Fibroblast of upper back skin (primary cell): ENCODE measurements at regions not wholly inside any gene's neighbourhood (a gene's known extent, or its start where the extent isn't known, plus 50 kb on each side); places are given as distances from the start of the nearest gene placed in this dataset.
"Not testable (repeated sequence)": the region's sequence is repeated elsewhere in the genome, so short reads cannot be mapped to it uniquely, and the experiment has no call there.

Experiments used
- DNase-seq: peaks from one replicate; pipeline ENCODE4 v3.0.0-alpha.2; 2013

- peak; percentile 60 for DNase-seq
Measured at GRCh38 chr1:192477630-192478029, 97.9 kb upstream of the RGS1 start.

DNA sequence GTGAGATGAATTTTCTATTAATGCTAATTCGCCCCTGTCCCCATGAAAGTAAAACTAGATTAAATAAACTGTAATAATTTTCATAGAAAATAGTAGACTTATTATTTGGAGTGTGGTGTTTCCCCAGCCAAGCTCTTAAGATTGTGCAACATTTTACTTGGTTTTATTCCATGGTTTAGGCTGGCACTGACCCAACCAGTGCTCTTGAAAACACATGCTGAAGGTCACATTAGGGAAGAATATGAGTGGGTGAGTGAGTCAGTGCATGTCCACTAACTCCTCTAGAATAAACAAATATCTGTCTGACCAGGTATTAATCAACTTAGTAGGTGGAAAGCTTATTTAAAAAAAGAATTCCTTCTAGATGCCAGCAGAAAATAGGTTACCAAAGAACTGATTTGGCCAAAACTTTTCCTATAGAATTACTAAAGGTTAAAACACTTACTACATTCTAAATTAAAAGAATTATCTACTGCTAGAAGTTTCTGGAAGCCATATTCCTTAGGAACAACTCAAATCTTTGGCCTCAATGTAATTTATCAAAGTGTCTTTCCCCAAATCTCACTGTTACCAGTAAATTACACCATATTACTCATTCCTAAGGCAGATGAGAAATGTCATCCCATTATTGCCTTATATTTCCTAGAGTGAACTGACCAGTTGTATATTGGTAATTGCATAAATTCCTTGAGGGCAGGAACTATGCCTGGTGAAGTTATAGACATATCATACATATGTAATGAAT, 89.7 kb upstream of the RGS1 start:
- DNase-seq: peak; percentile 98

DNA sequence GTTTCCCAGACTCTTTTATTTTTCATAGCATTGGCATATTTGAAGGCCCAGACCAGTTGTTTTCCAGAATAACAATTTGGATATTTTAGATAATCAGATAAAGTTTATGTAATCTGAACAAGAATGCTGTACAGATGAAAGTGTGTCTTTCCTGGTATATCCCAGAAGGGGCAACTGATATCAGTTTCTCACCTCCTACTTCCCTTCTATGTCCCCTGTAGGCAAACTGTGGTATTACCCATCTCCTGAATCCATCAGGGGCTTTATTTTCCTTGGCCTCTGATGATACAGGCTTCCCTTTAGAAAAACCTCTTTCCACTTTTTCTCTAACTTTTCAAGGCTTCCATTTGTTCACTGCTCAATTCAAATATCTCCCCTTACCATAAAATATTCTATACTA, 87.5 kb upstream of the RGS1 start:
- no peak for DNase-seq

- DNase-seq: peak; percentile 83
Measured at GRCh38 chr1:192489047-192489446, 86.5 kb upstream of the RGS1 start.

- peak; percentile 89 for DNase-seq
Measured at GRCh38 chr1:192489748-192490147, 85.8 kb upstream of the RGS1 start.

DNA sequence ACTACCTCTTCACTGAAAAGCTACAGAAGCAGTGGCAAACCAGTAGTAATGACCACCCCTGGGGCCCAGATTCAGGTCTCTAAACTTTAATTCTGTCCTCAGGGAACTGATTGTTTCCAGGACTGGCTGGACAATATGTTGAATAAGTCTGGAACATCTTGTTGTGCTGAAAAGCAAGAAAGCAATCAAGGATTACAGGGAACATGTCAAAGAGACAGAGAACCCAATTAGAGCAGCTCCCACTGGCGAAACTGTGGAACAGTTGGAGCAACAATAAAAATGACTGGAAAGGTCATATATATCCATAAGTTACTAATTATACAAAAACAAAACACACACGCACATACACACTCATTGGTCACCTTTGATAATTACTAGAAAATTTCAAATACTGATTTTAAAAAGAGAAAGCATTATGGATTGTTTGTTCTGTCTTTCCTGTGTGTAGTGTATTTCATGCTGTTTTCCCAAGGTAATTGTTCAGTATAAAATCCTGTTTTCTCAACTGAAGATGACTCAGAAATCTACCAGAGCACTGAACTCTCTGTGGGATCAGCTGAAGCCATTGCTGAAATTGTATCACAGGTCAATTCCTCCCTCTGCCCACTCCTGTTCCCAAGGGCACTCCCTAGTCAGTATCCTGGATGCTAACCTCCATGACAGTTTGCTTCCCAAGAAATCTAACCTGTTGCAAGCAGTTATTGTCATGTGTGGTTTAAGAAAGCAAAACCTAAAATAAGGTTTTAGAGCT, 83.6 kb upstream of the RGS1 start:
- no peak for DNase-seq

DNA sequence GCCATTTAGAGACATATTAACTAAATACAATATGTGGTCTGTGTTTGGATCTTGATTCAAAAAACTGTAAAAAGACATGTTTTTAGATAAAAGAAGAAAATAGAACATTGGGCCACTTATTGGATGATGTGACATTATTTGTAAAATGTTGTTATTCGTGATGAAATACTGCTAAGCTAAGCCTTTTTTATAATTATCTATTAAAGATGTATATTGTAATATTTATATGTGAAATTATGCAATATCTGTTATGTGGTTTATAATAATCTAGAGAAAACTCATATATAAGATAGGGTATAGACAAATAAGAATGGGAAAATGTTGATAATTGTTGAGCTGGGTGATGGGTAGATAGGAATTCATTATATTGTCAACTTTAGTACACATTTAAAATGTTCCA, 82.0 kb upstream of the RGS1 start:
- DNase-seq: no peak

DNA sequence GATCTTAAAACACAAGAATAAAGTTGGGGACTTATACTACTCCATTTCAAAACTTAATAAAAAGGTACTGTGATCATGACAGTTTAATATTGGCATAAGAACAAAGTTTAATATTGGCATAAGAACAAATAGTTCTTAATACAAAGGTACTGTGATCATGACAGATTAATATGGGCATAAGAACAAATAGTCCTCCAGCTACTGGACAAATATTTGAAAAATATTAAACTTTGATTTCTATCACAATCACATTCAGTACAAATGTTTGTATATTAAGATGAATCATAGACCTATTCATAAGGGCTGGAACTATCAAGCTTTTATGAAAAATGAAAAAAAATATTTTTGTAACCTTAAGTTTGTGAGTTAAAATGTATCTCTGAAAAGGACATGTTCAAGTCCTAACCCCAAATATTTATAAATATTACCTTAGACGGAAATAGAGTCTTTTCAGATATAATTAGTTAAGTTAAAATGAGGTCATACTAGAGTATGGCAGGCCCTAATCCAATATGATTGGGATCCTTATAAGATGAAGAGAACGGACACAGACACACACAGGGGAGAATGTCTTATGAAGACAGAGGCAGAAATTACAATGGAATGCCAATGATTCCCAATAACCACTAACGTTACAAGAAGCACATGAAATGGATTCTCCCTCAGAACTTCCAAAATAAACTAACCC, 79.1 kb upstream of the RGS1 start:
- no peak for DNase-seq

DNA sequence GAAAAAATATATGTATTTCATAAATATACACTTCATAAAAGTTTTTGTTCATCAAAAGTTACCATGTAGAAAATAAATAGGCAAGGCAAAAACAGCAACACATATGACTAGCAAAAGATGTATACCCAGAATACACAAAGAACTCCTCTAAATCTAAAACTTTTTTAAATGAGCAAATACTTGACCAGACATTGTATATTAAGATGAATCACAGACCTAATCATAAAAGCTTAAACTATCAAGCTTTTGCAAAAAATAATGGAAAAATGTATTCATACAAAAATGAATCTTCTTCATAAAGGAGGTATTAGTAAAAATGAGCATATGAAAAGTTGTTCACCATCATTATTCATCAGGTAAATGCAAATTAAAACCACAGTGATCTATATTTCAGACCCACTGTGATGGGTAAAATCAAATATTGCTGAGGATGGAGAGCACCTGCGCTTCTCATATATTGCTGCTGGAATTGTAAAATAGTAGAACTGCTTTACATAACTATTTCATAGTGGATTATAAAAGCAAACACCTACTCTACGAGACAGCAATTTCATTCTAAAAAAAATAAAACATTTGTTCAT, 78.3 kb upstream of the RGS1 start:
- DNase-seq: no peak

- DNase-seq: not testable (repeated sequence)
Measured at GRCh38 chr1:192498092-192498491, 77.5 kb upstream of the RGS1 start.

- not testable (repeated sequence) for DNase-seq
Measured at GRCh38 chr1:192499061-192499581, 76.5 kb upstream of the RGS1 start.

DNA sequence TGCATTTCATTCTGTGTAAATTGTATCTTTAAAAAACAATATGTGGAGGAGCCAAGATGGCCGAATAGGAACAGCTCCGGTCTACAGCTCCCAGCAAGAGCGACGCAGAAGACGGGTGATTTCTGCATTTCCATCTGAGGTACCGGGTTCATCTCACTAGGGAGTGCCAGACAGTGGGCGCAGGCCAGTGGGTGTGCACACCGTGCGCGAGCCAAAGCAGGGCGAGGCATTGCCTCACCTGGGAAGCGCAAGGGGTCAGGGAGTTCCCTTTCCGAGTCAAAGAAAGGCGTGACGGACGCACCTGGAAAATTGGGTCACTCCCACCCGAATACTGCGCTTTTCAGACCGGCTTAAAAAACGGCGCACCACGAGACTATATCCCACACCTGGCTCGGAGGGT, 75.0 kb upstream of the RGS1 start:
- not testable (repeated sequence) for DNase-seq

- DNase-seq: peak; percentile 61
Measured at GRCh38 chr1:192506741-192507155, 68.8 kb upstream of the RGS1 start.

DNA sequence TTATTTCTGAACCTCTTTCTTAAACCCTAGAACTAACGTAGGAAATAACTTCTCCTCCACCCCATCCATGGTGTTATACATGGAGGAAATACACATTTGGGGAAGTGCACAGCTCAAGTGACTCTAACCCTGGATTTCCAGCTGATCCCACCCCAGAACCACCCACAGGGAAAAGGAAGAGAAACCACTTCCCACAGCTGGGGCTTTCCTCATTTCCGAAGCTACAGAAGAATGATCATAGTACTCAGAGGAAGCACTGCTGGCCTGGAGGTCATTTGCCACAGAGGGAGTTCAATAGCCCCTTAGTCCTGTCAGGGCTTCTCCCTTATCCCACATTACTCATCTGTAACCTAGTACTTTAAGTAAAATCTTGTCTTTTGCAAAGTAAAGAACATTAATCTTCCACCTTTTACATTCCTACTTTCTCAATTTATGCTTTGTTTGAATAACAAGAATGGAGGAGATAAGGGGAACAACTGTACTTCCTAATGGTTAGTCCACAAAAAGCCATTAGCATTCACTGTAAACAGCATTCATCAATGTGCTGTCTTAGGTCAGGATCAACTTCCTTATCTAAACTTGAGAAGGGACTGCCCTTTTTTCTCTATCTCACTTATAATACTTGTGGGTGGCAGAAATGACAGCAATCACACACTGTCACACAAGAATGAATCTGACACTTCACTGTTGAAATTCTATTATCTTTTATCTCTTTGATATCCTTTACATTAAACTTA, 63.0 kb upstream of the RGS1 start:
- no peak for DNase-seq

DNA sequence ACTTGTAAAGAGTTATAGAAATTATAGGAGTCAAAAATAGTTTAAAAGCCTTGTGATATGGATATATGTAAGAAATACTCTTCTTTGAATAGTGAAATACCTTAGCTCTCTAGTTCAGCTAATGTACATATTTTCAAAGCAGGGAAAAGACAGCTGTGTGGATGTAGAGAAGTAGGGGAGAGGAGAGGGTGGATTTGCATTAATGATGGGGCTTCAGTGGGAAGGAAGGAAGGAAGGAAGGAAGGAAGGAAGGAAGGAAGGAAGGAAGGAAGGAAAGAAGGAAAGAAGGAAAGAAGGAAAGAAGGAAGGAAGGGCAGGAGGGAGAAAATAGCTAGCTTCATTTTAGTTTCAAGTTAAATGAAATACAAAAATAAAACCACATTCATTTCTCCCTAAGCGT, 62.4 kb upstream of the RGS1 start:
- DNase-seq: no peak

DNA sequence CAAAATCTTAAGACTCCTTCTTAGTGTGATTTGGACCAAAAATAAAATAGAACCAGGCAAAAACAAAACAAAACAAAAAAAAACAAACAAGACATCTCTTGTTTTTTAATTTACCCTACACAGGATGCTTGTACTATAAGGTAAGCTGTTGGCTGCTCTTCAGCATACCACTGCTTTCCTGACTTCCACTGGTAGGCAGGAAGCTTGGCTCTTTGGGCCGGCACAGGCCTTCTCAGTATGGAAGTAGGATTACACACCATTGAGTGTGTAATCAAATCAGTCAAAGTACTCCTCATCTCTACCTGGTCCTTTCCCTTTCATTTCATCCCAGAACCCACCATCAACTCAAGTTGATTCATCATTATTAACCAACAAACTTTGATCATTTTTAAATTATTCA, 61.9 kb upstream of the RGS1 start:
- no peak for DNase-seq

DNA sequence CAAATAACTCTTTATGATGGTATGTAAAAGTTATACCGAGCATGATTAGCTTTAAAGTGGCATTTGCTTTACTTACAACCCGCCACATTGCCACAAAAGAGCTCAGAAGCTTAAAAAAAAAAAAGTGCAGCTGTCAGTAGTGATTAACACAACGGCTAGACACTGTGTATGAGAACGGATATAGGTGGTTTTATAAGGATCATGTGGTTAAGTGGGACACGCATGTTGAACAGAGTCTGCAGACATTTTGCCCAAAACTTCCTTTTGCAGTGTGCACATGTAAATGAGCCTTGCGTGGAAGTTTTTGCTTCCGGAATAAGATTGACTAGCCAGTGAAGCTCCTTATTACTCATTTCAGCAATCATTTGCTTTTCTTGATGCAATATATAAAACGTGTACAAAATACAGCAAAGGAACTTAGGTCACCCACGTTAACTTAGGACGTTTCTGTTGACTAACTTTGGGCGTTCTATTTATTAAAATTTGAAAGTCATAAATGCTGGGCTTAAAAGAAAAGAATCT, 58.7 kb upstream of the RGS1 start:
- DNase-seq: peak; percentile 41

GRCh38 chr1:192517716-192518355, 57.7 kb upstream of the RGS1 start:
- DNase-seq: not testable (repeated sequence)

GRCh38 chr1:192518700-192519099, 56.9 kb upstream of the RGS1 start:
- DNase-seq: no peak

- DNase-seq: no peak
Measured at GRCh38 chr1:192521734-192522133, 53.8 kb upstream of the RGS1 start.

DNA sequence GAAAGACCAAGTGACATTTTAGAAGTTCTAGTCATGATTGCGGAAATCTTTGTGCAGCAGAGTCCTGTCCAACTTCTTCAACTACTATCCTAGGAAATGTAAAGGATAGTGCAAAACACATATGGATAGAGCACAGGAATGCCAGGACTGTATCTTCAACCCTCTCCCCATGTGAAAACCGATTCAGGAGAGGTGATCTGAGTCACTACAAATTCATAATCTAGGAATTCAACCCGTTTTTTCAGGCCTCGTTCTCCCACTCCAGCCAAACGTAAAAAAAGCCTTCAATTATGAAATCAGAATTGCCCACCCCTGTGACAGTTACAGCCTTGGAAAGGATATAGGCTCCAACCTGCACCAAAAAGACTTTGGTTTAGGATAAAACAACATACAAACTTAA, 52.9 kb upstream of the RGS1 start:
- DNase-seq: peak; percentile 37

GRCh38 chr1:192524223-192524622, 51.4 kb upstream of the RGS1 start:
- DNase-seq: no peak
